ENCODE measurements at regions not wholly inside any gene's neighbourhood (a gene's known extent, or its start where the extent isn't known, plus 50 kb on each side); places are given as distances from the start of the nearest gene placed in this dataset.

DNA sequence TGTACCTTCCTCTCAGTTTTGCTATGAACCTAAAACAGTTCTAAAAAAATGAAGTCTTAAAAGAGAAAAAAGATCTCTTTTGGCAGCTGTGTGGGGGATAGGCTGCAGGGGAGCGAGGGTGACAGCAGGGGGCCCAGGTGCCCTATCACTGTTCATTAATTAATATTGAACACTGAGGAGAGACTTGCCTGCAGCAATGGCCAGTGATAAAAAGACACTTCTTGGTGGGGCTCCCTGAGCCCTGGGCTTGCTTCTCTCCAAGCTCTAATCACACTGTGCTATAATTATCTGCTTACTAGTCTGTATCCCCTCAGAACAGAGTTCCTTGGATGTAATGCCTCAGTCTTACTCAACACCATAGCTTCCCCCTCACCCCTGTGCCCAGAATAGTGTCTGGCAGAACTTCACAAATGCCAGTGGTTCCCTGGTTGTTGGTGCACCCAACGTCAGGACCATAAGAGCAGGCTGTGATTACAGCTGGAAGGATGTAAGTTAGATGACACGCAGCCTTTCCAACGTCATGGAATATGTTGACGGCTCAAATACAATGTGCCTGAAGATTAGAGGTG, 52.0 kb upstream of the IRX6 start:
- no peak for DNase-seq (ENCODE audit: low read depth)

DNA sequence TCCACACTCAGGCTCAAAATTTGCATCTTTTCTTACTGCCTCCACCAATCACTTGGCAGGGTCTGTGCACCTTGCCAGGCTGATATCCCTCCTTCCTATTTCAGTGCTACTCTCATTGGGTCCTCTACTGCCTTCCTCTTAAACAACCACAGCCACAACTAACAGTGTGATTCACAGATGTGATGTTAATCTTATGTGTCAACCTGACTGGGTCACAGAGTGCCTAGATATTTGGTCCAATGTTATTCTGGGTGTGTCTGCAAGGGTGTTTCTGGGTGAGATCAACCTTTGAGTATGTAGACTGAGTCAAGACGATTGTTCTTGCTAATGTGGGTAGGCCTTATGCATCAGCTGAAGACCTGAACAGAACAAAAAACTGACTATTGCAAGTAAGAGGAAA, 51.3 kb upstream of the IRX6 start:
- DNase-seq (ENCODE audit: low read depth) = no peak

DNA sequence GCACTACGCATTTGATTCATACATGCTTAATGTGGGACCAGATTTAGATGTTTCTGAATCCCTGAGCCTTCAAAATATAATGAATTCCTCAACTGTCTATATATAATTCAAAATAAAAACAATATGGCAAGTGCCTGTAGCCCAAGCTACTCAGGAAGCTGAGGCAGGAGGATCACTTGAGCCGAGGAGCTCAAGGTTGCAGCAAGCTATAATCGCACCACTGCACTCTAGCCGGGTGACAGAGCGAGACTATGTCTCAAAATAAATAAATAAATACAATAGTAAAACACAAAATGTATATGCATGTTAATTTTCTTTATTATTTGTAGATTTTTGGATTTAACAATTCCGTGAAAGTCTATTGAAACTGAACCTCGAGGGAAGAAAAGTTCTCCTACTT, 50.6 kb upstream of the IRX6 start:
- DNase-seq (ENCODE audit: low read depth) = no peak

DNA sequence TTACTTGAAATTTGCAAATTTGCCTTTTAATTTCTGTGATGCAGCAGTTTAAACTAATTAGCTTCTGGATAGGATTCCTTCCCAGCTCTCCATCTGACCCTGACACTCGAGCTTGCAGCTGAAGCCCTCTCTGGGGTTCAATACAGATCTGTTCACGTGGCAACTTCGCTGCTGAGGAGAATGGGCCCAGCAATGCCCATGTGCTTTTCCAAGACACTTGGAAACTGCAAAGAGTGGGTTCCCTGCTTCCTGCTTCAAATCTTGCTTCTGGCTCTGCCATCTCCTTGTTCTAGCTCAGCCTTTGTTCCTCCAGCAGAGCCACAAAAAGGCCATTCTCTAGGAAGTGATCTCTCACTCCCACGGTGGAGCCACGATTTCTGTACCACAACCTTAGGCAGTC, 50.0 kb upstream of the IRX6 start:
- DNase-seq (ENCODE audit: low read depth) = no peak
